HK-2 (cell line): ENCODE measurements at regions not wholly inside any gene's neighbourhood (a gene's known extent, or its start where the extent isn't known, plus 50 kb on each side); places are given as distances from the start of the nearest gene placed in this dataset.

Experiments used
- DNase-seq: peaks from one replicate; pipeline ENCODE4 v3.0.0-alpha.2; 2018; ENCODE audit not compliant: unreplicated experiment

- peak; percentile 35 for DNase-seq
Observed at GRCh38 chr6:41470331-41471063, 75.7 kb upstream of the FOXP4 start.

- no peak for DNase-seq
Observed at GRCh38 chr6:41471064-41471895, 74.9 kb upstream of the FOXP4 start.

GRCh38 chr6:41474213-41474933, 71.8 kb upstream of the FOXP4 start:
- DNase-seq: no peak

GRCh38 chr6:41475164-41475563, 71.0 kb upstream of the FOXP4 start:
- no peak for DNase-seq

- DNase-seq: no peak
Observed at GRCh38 chr6:41475737-41476357, 70.3 kb upstream of the FOXP4 start.

GRCh38 chr6:41476401-41476800, 69.8 kb upstream of the FOXP4 start:
- no peak for DNase-seq

- DNase-seq: no peak
Observed at GRCh38 chr6:41477572-41477971, 68.6 kb upstream of the FOXP4 start.

GRCh38 chr6:41483943-41484342, 62.2 kb upstream of the FOXP4 start:
- DNase-seq: no peak

- DNase-seq: no peak
Observed at GRCh38 chr6:41487860-41488432, 58.2 kb upstream of the FOXP4 start.

GRCh38 chr6:41488433-41489119, 57.6 kb upstream of the FOXP4 start:
- peak; percentile 73 for DNase-seq

GRCh38 chr6:41489120-41489851, 56.9 kb upstream of the FOXP4 start:
- DNase-seq: no peak

- no peak for DNase-seq
Observed at GRCh38 chr6:41492261-41492891, 53.8 kb upstream of the FOXP4 start.

- no peak for DNase-seq
Observed at GRCh38 chr6:41494212-41495110, 51.7 kb upstream of the FOXP4 start.
